NCI-H2081 treated with DMSO at 0.1 percent for 48 hours (cell line): ENCODE measurements at regions not wholly inside any gene's neighbourhood (a gene's known extent, or its start where the extent isn't known, plus 50 kb on each side); places are given as distances from the start of the nearest gene placed in this dataset.
"Not testable (repeated sequence)": the region's sequence is repeated elsewhere in the genome, so short reads cannot be mapped to it uniquely, and the experiment has no call there.

Experiments used
- DNase-seq: peaks from one replicate; lab custom pipeline; 2025; lab: John Stamatoyannopoulos, UW

GRCh38 chr4:187795737-187796136 is 199.8 kb upstream of the ZFP42 start:
- no peak for DNase-seq

GRCh38 chr4:187798385-187798784 is 197.2 kb upstream of the ZFP42 start:
- DNase-seq = no peak

- DNase-seq = no peak
Observed at GRCh38 chr4:187799735-187800134, 195.8 kb upstream of the ZFP42 start.

GRCh38 chr4:187811591-187811990 is 184.0 kb upstream of the ZFP42 start:
- no peak for DNase-seq

GRCh38 chr4:187814737-187815465 is 180.7 kb upstream of the ZFP42 start:
- no peak for DNase-seq

GRCh38 chr4:187826725-187827124 is 168.8 kb upstream of the ZFP42 start:
- DNase-seq = no peak

- DNase-seq = no peak
Observed at GRCh38 chr4:187827631-187828030, 167.9 kb upstream of the ZFP42 start.

GRCh38 chr4:187839765-187840164 is 155.8 kb upstream of the ZFP42 start:
- DNase-seq = no peak

GRCh38 chr4:187840814-187841213 is 154.8 kb upstream of the ZFP42 start:
- DNase-seq = no peak

- no peak for DNase-seq
Observed at GRCh38 chr4:187849556-187850225, 145.9 kb upstream of the ZFP42 start.

- no peak for DNase-seq
Observed at GRCh38 chr4:187865914-187866313, 129.7 kb upstream of the ZFP42 start.

GRCh38 chr4:187883049-187883448 is 112.5 kb upstream of the ZFP42 start:
- no peak for DNase-seq

- no peak for DNase-seq
Observed at GRCh38 chr4:187883836-187884475, 111.6 kb upstream of the ZFP42 start.

GRCh38 chr4:187887906-187888305 is 107.7 kb upstream of the ZFP42 start:
- no peak for DNase-seq

- no peak for DNase-seq
Observed at GRCh38 chr4:187889651-187890050, 105.9 kb upstream of the ZFP42 start.

- no peak for DNase-seq
Observed at GRCh38 chr4:187893418-187893817, 102.2 kb upstream of the ZFP42 start.

- DNase-seq = no peak
Observed at GRCh38 chr4:187903106-187903505, 92.5 kb upstream of the ZFP42 start.

- DNase-seq = no peak
Observed at GRCh38 chr4:187903700-187904099, 91.9 kb upstream of the ZFP42 start.

GRCh38 chr4:187908079-187908561 is 87.5 kb upstream of the ZFP42 start:
- DNase-seq = no peak

GRCh38 chr4:187908731-187909130 is 86.8 kb upstream of the ZFP42 start:
- no peak for DNase-seq

- DNase-seq = no peak
Observed at GRCh38 chr4:187910741-187911140, 84.8 kb upstream of the ZFP42 start.

GRCh38 chr4:187915406-187915805 is 80.2 kb upstream of the ZFP42 start:
- not testable (repeated sequence) for DNase-seq

- no peak for DNase-seq
Observed at GRCh38 chr4:187919966-187920365, 75.6 kb upstream of the ZFP42 start.
